ENCODE measurements at regions not wholly inside any gene's neighbourhood (a gene's known extent, or its start where the extent isn't known, plus 50 kb on each side); places are given as distances from the start of the nearest gene placed in this dataset.

- no peaks in the 10 kb centered on the region for H3K9me2 ChIP-seq (replicated peaks; ENCODE audit: control insufficient read depth, low read length)
- H4K20me1 ChIP-seq (ENCODE audit: control insufficient read depth, insufficient read depth, low read depth, low read length): no peaks in the 10 kb centered on the region
- H3K36me3 ChIP-seq (ENCODE audit: control insufficient read depth, low read length): no peaks in the 10 kb centered on the region
- no peak overlapping the region for H3K4me3 ChIP-seq (ENCODE audit: low read length)
- no peak overlapping the region for H3K27ac ChIP-seq (ENCODE audit: low read depth, low read length)
- no peaks in the 10 kb centered on the region for H3F3A ChIP-seq (ENCODE audit: control insufficient read depth, insufficient read depth)
- no peak overlapping the region for H3K4me2 ChIP-seq (ENCODE audit: low read length)
- no peaks in the 10 kb centered on the region; the same call in 1 of the 2 replicates for H3K9me3 ChIP-seq (ENCODE audit: control insufficient read depth, insufficient read depth, low read length)
- no peaks in the 10 kb centered on the region for H3K4me1 ChIP-seq (ENCODE audit: control insufficient read depth, low read length)
- TF ChIP-seq EZH2phosphoT487 (IDR thresholded peaks at IDR 0.05; ENCODE audit: borderline replicate concordance, low read length): no peak
- TF ChIP-seq, protein P1, sequence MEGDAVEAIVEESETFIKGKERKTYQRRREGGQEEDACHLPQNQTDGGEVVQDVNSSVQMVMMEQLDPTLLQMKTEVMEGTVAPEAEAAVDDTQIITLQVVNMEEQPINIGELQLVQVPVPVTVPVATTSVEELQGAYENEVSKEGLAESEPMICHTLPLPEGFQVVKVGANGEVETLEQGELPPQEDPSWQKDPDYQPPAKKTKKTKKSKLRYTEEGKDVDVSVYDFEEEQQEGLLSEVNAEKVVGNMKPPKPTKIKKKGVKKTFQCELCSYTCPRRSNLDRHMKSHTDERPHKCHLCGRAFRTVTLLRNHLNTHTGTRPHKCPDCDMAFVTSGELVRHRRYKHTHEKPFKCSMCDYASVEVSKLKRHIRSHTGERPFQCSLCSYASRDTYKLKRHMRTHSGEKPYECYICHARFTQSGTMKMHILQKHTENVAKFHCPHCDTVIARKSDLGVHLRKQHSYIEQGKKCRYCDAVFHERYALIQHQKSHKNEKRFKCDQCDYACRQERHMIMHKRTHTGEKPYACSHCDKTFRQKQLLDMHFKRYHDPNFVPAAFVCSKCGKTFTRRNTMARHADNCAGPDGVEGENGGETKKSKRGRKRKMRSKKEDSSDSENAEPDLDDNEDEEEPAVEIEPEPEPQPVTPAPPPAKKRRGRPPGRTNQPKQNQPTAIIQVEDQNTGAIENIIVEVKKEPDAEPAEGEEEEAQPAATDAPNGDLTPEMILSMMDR (IDR thresholded peaks at IDR 0.05; ENCODE audit: low read depth, low read length, poor library complexity, severe bottlenecking): no peak
- no peaks in the 10 kb centered on the region for H3K79me2 ChIP-seq (ENCODE audit: control insufficient read depth, low read length)
- peaks cover 7% of the 10 kb centered on the region for H3K27me3 ChIP-seq (ENCODE audit: control insufficient read depth, low read length)
Measured at GRCh38 chr1:38283696-38284470, 237.3 kb upstream of the POU3F1 start.

GRCh38 chr1:38279148-38279547 lies 232.6 kb upstream of the POU3F1 start:
- no peaks in the 10 kb centered on the region for H3K36me3 ChIP-seq (ENCODE audit: control insufficient read depth, low read length)
- H3K79me2 ChIP-seq (ENCODE audit: control insufficient read depth, low read length): no peaks in the 10 kb centered on the region
- no peaks in the 10 kb centered on the region for H4K20me1 ChIP-seq (ENCODE audit: control insufficient read depth, insufficient read depth, low read depth, low read length)
- peaks cover 2% of the 10 kb centered on the region; the same call in 1 of the 2 replicates for H3K27me3 ChIP-seq (ENCODE audit: control insufficient read depth, low read length)
- H3K27ac ChIP-seq (ENCODE audit: low read depth, low read length): no peak overlapping the region
- no peak overlapping the region for H3K4me2 ChIP-seq (ENCODE audit: low read length)
- no peak for TF ChIP-seq EZH2phosphoT487 (IDR thresholded peaks at IDR 0.05; ENCODE audit: borderline replicate concordance, low read length)
- TF ChIP-seq, protein P1 (IDR thresholded peaks at IDR 0.05; ENCODE audit: low read depth, low read length, poor library complexity, severe bottlenecking): no peak
- no peaks in the 10 kb centered on the region for H3F3A ChIP-seq (ENCODE audit: control insufficient read depth, insufficient read depth)
- no peak overlapping the region for H3K4me3 ChIP-seq (ENCODE audit: low read length)
- H3K4me1 ChIP-seq (ENCODE audit: control insufficient read depth, low read length): no peaks in the 10 kb centered on the region
- no peaks in the 10 kb centered on the region; the same call in 1 of the 2 replicates for H3K9me3 ChIP-seq (ENCODE audit: control insufficient read depth, insufficient read depth, low read length)
- H3K9me2 ChIP-seq (replicated peaks; ENCODE audit: control insufficient read depth, low read length): no peaks in the 10 kb centered on the region

- Histone ChIP-seq H3K36me3 (ENCODE audit: control insufficient read depth, low read length) (no peaks in the 10 kb centered on the region), H3K9me3 (ENCODE audit: control insufficient read depth, insufficient read depth, low read length) (no peaks in the 10 kb centered on the region; the same call in 1 of the 2 replicates), H4K20me1 (ENCODE audit: control insufficient read depth, insufficient read depth, low read depth, low read length) (no peaks in the 10 kb centered on the region), H3K27me3 (ENCODE audit: control insufficient read depth, low read length) (peaks cover 14% of the 10 kb centered on the region), H3K4me3 (ENCODE audit: low read length) (no peak overlapping the region), H3K9me2 (replicated peaks; ENCODE audit: control insufficient read depth, low read length) (no peaks in the 10 kb centered on the region), H3F3A (ENCODE audit: control insufficient read depth, insufficient read depth) (no peaks in the 10 kb centered on the region), H3K79me2 (ENCODE audit: control insufficient read depth, low read length) (no peaks in the 10 kb centered on the region), H3K4me2 (ENCODE audit: low read length) (no peak overlapping the region), H3K4me1 (ENCODE audit: control insufficient read depth, low read length) (no peaks in the 10 kb centered on the region), H3K27ac (ENCODE audit: low read depth, low read length) (no peak overlapping the region)
- no peak for TF ChIP-seq EZH2phosphoT487 (IDR thresholded peaks at IDR 0.05; ENCODE audit: borderline replicate concordance, low read length)
Measured at GRCh38 chr1:38277646-38278045, 231.1 kb upstream of the POU3F1 start.

DNA sequence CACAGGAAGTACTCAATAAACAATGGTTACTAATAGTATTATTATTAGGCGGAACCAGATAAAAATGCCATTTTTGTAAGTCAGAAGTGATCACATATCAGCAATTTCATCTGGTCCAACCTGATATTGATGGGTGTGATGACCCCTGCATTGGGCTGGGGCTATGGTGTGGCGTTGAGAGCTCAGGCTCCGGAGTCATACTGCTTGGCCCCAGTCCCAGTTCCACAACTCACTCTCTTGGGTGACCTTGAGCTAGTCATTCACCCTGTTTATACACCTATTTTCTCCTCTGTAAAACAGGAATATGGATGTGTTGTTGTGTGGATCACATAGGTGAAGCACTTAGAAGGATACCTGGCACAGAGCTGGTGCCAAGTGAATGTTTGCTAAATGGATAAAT lies 229.4 kb upstream of the POU3F1 start:
- Histone ChIP-seq H3K4me2 (ENCODE audit: low read length) (no peak overlapping the region), H4K20me1 (ENCODE audit: control insufficient read depth, insufficient read depth, low read depth, low read length) (no peaks in the 10 kb centered on the region), H3K27me3 (ENCODE audit: control insufficient read depth, low read length) (peaks cover 24% of the 10 kb centered on the region), H3F3A (ENCODE audit: control insufficient read depth, insufficient read depth) (no peaks in the 10 kb centered on the region), H3K9me2 (replicated peaks; ENCODE audit: control insufficient read depth, low read length) (no peaks in the 10 kb centered on the region), H3K9me3 (ENCODE audit: control insufficient read depth, insufficient read depth, low read length) (no peaks in the 10 kb centered on the region; the same call in 1 of the 2 replicates), H3K79me2 (ENCODE audit: control insufficient read depth, low read length) (no peaks in the 10 kb centered on the region), H3K36me3 (ENCODE audit: control insufficient read depth, low read length) (no peaks in the 10 kb centered on the region), H3K27ac (ENCODE audit: low read depth, low read length) (no peak overlapping the region), H3K4me1 (ENCODE audit: control insufficient read depth, low read length) (no peaks in the 10 kb centered on the region), H3K4me3 (ENCODE audit: low read length) (no peak overlapping the region)
- TF ChIP-seq, protein P1 (IDR thresholded peaks at IDR 0.05; ENCODE audit: low read depth, low read length, poor library complexity, severe bottlenecking): no peak
- TF ChIP-seq EZH2phosphoT487 (IDR thresholded peaks at IDR 0.05; ENCODE audit: borderline replicate concordance, low read length): no peak

Measured in DOHH2 (cell line).